ENCODE measurements at regions not wholly inside any gene's neighbourhood (a gene's known extent, or its start where the extent isn't known, plus 50 kb on each side); places are given as distances from the start of the nearest gene placed in this dataset.

DNA sequence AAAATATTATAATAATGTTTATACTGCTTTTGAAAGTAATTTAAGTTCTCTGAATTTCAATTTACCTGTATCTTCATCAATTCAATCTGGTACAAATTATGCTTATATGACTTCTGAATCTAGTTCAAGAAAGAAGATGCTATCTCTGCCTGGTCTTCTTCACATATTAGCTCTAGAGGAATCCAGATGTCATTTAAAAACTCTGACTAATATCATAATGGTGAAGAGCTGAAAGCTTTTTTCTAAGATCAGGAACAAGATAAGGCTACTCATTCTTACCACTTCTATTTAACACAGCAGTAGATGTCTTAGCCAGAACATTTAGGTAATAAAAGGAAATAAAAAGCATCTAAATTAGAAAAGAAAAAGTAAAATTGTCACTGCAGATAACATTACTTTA, 636.1 kb downstream of the ARAP2 start:
- DNase-seq = no peak

- no peak for DNase-seq
Measured at GRCh38 chr4:35614120-35614519, 630.2 kb downstream of the ARAP2 start.

GRCh38 chr4:35639929-35640328, 604.4 kb downstream of the ARAP2 start:
- DNase-seq = no peak

DNA sequence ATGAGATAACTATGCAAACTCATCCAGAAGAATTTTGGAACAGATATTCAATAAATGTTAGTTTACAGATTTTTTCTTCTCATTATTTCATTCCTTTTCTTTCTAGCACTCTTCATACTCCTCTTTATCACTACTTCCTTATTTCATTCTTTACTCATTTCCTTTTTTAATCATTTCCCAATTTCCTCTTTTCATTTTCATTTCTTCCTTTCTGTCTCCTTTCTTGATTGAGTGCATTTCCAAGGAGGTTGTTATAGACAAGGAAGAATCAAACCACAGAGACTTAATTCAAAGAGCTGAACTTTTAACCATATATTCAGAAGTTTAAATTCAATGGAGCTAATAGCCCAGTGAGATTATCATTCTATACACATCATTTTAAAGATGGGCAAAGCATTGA, 600.7 kb downstream of the ARAP2 start:
- DNase-seq = no peak

- DNase-seq = no peak
Measured at GRCh38 chr4:35644591-35644990, 599.7 kb downstream of the ARAP2 start.

DNA sequence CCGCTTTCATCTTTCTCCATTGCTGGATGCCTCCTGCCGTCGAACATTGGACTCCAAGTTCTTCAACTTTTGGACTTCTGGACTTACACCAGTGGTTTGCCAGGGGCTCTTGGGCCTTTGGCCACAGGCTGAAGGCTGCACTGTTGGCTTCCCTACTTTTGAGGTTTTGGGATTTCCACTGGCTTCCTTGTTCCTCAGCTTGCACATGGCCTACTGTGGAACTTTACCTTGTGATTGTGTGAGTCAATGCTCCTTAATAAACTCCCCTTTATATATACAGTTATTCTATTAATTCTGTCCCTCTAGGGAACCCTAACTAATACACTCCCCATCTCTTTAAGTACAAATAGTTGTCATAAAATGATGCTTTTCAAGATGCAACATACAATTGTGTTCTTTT, 595.3 kb downstream of the ARAP2 start:
- no peak for DNase-seq

DNA sequence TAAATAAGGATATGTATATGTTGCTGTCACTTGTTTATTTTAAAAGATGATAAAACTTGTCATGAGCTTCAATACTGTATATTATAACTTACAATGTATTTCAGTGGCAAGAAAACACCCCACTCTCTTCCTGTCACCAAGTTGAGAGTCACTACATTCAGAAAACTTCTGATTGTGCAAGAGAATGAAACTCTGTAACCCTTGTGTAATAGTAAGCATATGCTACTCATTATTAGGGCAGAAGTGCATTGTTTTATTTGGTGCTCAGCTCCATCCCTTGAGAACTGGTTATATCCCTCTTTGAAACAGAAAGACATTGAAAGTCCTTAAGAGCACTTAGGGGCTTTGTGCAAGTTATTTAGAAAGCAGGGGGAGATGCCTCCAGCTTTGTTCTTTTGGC, 594.5 kb downstream of the ARAP2 start:
- no peak for DNase-seq

DNA sequence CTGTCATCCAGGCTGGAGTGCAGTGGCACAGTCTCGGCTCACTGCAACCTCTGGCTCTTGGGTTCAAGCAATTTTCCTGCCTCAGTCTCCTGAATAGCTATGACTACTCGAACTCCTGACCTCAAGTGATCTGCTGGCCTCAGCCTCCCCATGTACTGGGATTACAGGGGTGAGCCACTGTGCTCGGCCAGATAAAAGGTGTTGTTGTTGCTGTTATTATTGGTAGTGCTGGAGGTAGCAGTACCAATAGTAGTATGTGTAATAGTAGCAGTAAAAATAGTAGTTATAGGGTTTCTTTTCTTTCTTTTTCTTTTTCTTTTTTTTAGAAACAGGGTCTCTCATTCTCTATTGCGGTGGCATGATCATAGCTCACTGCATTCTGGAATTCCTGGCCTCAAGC, 592.1 kb downstream of the ARAP2 start:
- no peak for DNase-seq

- no peak for DNase-seq
Measured at GRCh38 chr4:35653451-35653850, 590.9 kb downstream of the ARAP2 start.

DNA sequence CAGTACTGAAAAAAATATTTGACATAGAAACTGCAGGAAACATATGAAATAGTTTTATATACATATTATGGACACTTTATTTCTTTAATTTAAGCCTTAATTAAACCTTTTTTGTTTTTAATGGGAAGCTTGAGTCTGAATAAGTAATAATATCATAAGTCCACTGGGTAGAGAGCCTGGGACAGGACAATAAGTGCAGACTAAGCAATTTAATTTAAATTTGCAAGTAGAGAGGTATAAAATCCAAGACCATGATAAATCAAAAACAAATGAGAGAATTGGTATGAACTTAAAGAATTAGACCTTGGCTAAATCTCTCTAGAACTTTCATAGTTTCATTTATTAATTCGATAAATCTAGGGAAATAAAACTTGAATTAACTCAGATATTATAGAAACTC, 571.2 kb downstream of the ARAP2 start:
- no peak for DNase-seq

DNA sequence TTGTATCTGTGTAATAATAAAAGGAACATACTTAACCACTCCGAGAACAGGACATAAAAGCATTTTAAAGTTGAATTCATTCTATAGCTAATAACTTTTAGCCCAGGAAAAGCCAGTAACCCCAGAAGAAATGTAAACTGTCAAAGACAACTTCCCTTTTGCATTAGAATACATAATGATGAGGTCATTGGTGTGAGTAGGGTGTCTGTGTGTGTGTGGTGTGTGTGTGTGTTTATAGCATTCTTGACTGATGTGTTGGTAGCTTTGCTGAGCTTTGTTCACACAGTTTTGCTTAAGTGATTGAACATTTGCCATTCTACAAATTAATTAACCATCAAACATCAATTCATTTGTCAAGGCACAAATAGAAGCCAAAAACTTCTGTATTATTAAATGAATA, 559.6 kb downstream of the ARAP2 start:
- DNase-seq = no peak

- no peak for DNase-seq
Measured at GRCh38 chr4:35689870-35690269, 554.4 kb downstream of the ARAP2 start.

DNA sequence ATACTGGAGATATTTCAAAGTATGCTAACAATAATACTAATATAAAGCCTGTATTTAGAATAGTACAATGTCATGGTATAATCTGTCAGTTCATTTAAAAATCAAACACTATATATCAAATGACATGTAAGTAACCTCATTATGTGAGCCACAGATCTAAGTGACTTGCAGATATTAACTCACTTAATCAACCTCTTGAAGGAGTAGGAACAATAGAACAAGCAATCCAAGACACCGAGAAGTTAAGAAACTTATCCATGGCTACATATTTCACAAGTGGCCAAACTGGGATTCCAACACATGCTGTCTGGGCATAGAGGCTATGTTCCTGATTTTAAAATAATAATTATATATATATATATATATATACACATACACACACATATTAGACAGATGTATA, 554.0 kb downstream of the ARAP2 start:
- DNase-seq = no peak

- DNase-seq = no peak
Measured at GRCh38 chr4:35695003-35695402, 549.3 kb downstream of the ARAP2 start.

GRCh38 chr4:35695421-35695820, 548.9 kb downstream of the ARAP2 start:
- no peak for DNase-seq

GRCh38 chr4:35697210-35697736, 547.0 kb downstream of the ARAP2 start:
- DNase-seq = no peak

DNA sequence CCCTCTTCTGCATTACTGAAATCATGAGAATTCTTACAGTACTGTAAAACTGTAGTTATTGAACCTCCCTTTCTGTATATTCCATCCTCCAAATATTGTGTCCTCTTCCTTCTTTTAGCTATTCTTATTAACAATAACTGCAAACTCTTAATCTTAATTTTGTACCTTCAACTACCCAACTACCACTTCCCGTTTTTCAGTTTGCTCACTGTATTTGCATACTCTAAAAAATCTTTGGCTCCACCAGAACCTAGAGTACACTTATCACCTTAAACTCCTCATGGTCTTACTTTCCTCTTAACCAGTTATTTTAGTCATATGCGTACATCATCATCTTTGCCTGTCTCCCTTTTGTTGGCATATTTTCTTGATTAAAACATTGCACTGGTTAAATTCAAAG, 543.7 kb downstream of the ARAP2 start:
- DNase-seq = no peak

GRCh38 chr4:35709080-35709479, 535.2 kb downstream of the ARAP2 start:
- no peak for DNase-seq

GRCh38 chr4:35710343-35710742, 534.0 kb downstream of the ARAP2 start:
- no peak for DNase-seq

- DNase-seq = no peak
Measured at GRCh38 chr4:35711127-35711526, 533.2 kb downstream of the ARAP2 start.

DNA sequence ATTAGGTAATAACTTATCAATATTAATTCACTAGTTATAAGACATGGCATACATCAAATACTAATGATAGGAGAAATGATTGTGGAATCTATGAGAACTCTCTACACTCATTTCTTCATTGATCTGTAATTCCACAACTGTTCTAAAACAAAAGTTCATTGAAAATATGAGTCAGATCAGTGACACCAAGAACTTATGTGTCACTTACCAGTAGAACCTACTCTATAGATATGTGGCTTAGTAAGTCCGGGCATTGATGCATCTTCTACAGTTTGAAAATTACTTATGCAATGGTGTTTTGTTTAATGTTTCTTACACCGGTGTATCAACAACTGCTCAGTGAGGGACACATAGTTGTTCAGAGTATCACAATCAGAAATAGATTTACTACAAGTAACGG, 520.3 kb downstream of the ARAP2 start:
- DNase-seq = no peak

GRCh38 chr4:35725131-35725530, 519.2 kb downstream of the ARAP2 start:
- DNase-seq = no peak

GRCh38 chr4:35730414-35730813, 513.9 kb downstream of the ARAP2 start:
- no peak for DNase-seq

DNA sequence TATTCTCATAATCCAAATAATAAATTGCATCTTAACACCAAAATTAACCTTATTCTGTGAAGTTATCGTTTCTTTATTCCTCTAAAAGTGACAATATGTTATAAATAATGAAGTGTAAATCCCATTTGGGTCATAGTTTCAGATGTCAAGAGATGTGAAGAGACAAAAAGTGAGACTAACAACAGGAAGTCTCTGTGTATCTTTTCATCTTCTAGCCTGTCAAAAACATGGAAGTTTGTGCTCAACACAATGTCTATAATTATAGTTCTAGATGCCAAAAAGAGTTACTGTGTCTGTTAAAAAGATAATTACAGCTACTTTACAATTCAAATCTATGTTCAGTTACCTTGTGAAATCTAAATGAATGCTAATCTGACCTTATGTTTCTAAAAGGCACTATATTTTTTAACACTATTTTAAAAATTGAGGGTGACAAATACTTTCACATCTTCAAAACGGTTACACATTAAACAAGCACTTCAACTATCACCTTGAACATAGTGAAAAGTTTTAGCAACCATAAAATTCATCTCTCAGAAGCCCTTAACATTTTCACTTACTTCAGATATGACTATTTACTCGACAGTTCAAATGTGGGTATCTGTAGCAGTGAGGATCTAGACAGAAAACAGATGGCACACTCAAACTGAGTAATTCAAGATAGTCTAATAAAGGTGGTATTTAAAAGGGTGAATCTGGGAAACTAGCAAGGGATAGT, 509.8 kb downstream of the ARAP2 start:
- no peak for DNase-seq

DNA sequence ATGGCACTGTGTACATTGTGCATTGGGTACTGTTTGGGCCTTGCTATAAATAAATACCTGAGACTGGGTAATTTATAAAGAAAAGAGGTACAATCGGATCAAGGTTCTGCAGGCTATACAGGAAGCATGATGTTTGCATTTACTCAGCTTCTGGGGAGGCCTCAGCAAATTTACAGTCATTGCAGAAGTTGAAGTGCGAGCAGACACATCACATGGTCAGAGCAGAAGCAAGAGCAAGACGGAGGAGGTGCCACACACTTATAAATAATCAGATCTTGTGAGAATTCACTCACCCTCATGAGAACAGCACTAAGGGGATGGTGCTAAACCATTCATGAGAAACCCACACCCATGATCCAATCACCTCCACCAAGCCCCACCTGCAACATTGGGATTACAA, 505.0 kb downstream of the ARAP2 start:
- DNase-seq = no peak
